Stimulated activated CD8-positive, alpha-beta memory T cell treated with anti-CD3 and anti-CD28 coated beads, Interleukin-15, amount 100 ng/mL, for 1 hour (primary cell): ENCODE measurements at regions not wholly inside any gene's neighbourhood (a gene's known extent, or its start where the extent isn't known, plus 50 kb on each side); places are given as distances from the start of the nearest gene placed in this dataset.
"Not testable (repeated sequence)": the region's sequence is repeated elsewhere in the genome, so short reads cannot be mapped to it uniquely, and the experiment has no call there.

Experiments
- DNase-seq: peaks from one replicate; pipeline ENCODE4 v3.0.0-alpha.2; 2020; ENCODE audit warnings: low read depth

- DNase-seq: not testable (repeated sequence)
Measured at GRCh38 chr13:59407251-59407650, 756.5 kb downstream of the DIAPH3 start.

DNA sequence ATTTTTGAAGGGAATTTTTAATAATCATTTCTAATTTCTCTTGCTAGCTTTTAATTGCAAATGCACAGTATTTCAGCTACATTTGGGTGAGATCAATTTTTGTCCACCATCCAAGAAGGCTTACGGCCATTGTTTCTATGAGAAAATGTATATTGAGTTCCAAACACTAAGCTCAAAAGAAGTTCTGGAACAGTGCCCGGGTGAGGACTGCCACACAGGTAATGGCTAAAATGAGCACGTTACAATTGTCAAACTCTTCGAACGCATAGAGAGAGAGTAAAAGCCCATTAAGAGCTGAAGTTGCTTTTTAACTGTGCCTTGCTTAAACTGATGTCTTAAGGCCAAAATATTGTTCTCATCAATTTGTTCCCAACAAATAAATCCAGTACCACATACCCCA lies 755.0 kb downstream of the DIAPH3 start:
- no peak for DNase-seq

- DNase-seq: no peak
Measured at GRCh38 chr13:59409211-59409610, 754.5 kb downstream of the DIAPH3 start.

GRCh38 chr13:59409634-59410200 lies 754.0 kb downstream of the DIAPH3 start:
- DNase-seq: no peak

- no peak for DNase-seq
Measured at GRCh38 chr13:59413126-59413525, 750.6 kb downstream of the DIAPH3 start.

- DNase-seq: no peak
Measured at GRCh38 chr13:59414006-59414405, 749.7 kb downstream of the DIAPH3 start.

DNA sequence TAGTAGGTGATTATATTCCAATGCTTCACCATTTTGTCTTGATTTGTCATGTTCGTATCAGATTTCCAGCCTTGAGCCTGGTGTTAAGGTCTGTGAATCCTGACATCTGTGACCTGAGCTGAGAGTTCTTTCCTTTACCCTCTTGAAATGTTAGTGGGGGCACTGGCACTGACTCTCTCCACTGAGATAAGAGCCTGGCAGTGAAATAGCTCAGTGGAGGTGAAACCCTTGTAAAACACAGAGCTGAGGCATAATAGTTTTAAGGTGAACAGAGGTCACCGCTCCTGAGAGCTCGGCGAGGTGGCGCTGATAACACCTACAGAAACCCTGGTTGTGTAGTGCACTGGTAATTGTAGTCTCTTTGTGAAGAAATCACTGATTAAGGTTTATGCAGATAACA lies 748.2 kb downstream of the DIAPH3 start:
- DNase-seq: no peak

DNA sequence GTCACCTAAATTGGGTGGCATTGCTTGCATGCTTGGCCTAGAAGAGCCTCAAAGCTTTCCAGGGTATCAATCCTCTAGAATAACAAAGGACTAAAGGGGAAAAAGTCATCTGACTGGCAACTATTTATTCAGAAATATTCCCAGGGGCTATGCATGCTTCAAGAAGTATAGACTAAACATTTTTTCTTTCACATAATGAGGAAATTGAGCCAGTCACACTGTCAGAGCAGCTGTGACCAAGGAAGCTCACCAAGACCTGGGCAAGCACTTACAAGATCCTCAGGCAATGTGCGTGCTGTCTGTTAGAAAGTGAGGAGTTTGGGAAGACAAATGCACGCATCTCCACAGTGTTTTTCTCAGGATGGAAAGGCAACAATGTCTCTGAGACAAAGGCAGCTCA lies 747.2 kb downstream of the DIAPH3 start:
- no peak for DNase-seq

GRCh38 chr13:59422646-59423045 lies 741.1 kb downstream of the DIAPH3 start:
- DNase-seq: no peak

DNA sequence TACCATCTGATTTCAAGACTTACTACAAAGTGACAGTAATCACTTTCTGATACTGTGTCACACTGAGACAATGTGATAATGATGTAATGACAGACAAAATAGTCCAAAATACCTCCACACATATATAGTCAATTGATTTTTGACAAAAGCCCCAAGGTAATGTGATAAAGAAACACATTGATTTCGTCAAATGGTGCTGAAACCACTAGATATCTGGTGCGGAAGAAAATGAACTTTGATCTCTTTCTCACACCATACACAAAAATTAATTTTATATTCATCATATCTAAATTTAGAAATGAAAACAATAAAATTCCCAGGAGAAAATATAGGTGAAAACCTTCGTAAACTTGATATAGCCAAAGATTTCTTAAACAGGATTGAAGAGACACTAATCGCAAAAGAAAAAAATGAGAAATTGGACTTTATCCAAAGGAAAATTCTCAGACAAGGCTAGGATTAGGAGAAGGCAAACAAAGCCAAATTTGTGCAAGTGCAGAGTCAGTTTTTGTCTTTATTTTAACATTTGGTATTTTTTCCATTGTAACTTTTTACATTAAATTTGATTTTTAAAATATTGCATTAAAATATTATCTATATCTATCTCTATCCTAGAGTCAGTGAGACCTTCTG lies 739.9 kb downstream of the DIAPH3 start:
- no peak for DNase-seq

GRCh38 chr13:59424661-59425060 lies 739.1 kb downstream of the DIAPH3 start:
- DNase-seq: no peak

GRCh38 chr13:59425211-59425741 lies 738.5 kb downstream of the DIAPH3 start:
- DNase-seq: no peak

GRCh38 chr13:59435024-59435423 lies 728.7 kb downstream of the DIAPH3 start:
- no peak for DNase-seq

GRCh38 chr13:59437544-59438301 lies 726.0 kb downstream of the DIAPH3 start:
- no peak for DNase-seq

GRCh38 chr13:59439776-59440428 lies 723.8 kb downstream of the DIAPH3 start:
- DNase-seq: no peak

DNA sequence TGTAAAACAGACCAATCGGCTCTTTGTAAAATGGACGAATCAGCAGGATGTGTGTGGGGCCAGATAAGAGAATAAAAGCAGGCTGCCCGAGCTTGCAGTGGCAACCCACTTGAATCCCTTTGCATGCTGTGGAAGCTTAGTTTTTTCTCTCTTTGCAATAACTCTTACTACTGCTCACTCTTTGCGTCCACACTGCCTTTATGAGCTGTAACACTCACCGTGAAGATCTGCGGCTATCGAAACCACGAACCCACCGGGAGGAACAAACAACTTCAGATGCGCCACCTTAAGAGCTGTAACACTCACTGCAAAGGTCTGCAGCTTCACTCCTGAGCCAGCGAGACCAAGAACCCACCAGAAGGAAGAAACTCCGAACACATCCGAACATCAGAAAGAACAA lies 722.7 kb downstream of the DIAPH3 start:
- DNase-seq: not testable (repeated sequence)

GRCh38 chr13:59441596-59442280 lies 722.0 kb downstream of the DIAPH3 start:
- no peak for DNase-seq

DNA sequence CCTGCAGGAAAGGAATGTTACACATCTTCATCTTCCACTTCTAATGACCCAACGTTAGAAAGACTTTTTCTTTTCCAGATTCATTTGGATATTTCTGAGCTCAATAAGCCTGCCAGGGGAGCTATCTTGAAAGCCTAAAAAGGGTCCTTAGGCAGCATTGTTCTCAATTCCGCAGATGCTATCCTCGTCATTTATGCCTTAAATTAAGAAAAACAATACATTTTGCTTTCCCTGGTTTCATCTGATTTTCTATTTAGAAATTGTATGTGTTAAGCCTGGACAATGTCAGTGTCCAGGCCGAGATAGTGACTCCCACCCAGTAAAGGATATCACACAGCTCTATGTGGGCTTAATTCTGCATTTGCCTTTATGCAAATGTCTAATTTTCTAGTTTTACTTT lies 721.3 kb downstream of the DIAPH3 start:
- no peak for DNase-seq

DNA sequence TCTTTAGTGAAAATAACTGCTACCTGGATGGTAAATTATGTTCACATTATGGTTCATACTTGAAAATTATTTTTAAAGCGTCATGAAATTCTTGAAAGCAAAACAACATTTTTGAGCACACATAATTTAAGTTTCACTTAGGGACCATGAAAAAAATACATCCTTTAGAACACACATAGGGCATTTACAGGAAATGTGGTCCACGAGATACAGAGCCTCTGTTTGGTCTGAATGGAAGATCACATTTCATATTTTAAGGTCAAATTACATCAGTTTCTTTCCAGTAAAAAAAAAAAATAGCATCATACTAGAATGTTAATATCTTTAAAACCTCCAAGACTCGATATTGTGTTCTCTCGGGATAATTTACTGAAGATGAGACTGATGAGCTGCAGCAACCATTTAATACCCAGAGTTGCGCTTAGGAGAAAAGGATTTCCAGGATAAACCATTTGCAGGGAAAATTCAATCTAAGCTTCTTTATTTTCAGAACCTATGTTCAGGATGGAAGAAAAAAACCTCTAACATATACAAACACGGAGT lies 720.7 kb downstream of the DIAPH3 start:
- DNase-seq: no peak

- DNase-seq: no peak
Measured at GRCh38 chr13:59444210-59444857, 719.4 kb downstream of the DIAPH3 start.

DNA sequence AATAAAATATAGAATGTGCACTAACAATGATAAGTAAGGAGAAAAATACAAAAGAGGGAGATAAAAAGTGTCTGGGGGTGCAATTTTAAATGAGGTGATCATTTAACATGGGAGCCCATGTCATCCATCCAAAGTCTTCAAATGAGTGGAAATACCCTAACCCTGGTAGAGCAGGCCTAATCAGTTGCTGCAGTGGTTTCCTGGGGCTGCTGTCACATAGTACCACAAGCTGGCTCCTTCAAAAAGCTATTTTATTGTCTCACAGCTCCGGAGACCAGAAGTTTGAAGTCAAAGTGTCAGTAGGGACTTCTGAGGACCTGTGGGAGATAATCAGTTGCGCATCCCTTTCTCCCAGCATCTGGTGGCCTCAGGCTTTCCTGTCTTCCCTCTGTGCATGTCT lies 717.9 kb downstream of the DIAPH3 start:
- no peak for DNase-seq
